ENCODE measurements at regions not wholly inside any gene's neighbourhood (a gene's known extent, or its start where the extent isn't known, plus 50 kb on each side); places are given as distances from the start of the nearest gene placed in this dataset.
"Not testable (repeated sequence)": the region's sequence is repeated elsewhere in the genome, so short reads cannot be mapped to it uniquely, and the experiment has no call there.

- DNase-seq (ENCODE audit: low read depth in 1 of 2, low spot score in 1 of 2), result no peak
Measured at GRCh38 chr11:38461751-38462150, 1863.7 kb upstream of the RAG2 start.

- DNase-seq (ENCODE audit: low read depth in 1 of 2, low spot score in 1 of 2), result no peak
Measured at GRCh38 chr11:38460896-38461295, 1862.9 kb upstream of the RAG2 start.

- no peak for DNase-seq (ENCODE audit: low read depth in 1 of 2, low spot score in 1 of 2)
Measured at GRCh38 chr11:38460429-38460828, 1862.4 kb upstream of the RAG2 start.

GRCh38 chr11:38456371-38456770, 1858.3 kb upstream of the RAG2 start:
- DNase-seq (ENCODE audit: low read depth in 1 of 2, low spot score in 1 of 2), result no peak

- DNase-seq (ENCODE audit: low read depth in 1 of 2, low spot score in 1 of 2), result no peak
Measured at GRCh38 chr11:38448284-38448683, 1850.2 kb upstream of the RAG2 start.

- DNase-seq (ENCODE audit: low read depth in 1 of 2, low spot score in 1 of 2), result no peak
Measured at GRCh38 chr11:38446336-38446735, 1848.3 kb upstream of the RAG2 start.

GRCh38 chr11:38438091-38438490, 1840.1 kb upstream of the RAG2 start:
- no peak for DNase-seq (ENCODE audit: low read depth in 1 of 2, low spot score in 1 of 2)

GRCh38 chr11:38425578-38425977, 1827.5 kb upstream of the RAG2 start:
- DNase-seq (ENCODE audit: low read depth in 1 of 2, low spot score in 1 of 2), result no peak

- no peak for DNase-seq (ENCODE audit: low read depth in 1 of 2, low spot score in 1 of 2)
Measured at GRCh38 chr11:38423042-38423441, 1825.0 kb upstream of the RAG2 start.

- DNase-seq (ENCODE audit: low read depth in 1 of 2, low spot score in 1 of 2), result no peak
Measured at GRCh38 chr11:38416141-38416540, 1818.1 kb upstream of the RAG2 start.

GRCh38 chr11:38411149-38411548, 1813.1 kb upstream of the RAG2 start:
- DNase-seq (ENCODE audit: low read depth in 1 of 2, low spot score in 1 of 2), result no peak

- no peak for DNase-seq (ENCODE audit: low read depth in 1 of 2, low spot score in 1 of 2)
Measured at GRCh38 chr11:38402063-38402462, 1804.0 kb upstream of the RAG2 start.

GRCh38 chr11:38392176-38392575, 1794.1 kb upstream of the RAG2 start:
- DNase-seq (ENCODE audit: low read depth in 1 of 2, low spot score in 1 of 2), result no peak

GRCh38 chr11:38384568-38384967, 1786.5 kb upstream of the RAG2 start:
- no peak for DNase-seq (ENCODE audit: low read depth in 1 of 2, low spot score in 1 of 2)

GRCh38 chr11:38365274-38365673, 1767.2 kb upstream of the RAG2 start:
- DNase-seq (ENCODE audit: low read depth in 1 of 2, low spot score in 1 of 2), result no peak

- no peak for DNase-seq (ENCODE audit: low read depth in 1 of 2, low spot score in 1 of 2)
Measured at GRCh38 chr11:38356255-38356654, 1758.2 kb upstream of the RAG2 start.

- no peak for DNase-seq (ENCODE audit: low read depth in 1 of 2, low spot score in 1 of 2)
Measured at GRCh38 chr11:38345286-38345685, 1747.2 kb upstream of the RAG2 start.

GRCh38 chr11:38341612-38342011, 1743.6 kb upstream of the RAG2 start:
- not testable (repeated sequence) for DNase-seq (ENCODE audit: low read depth in 1 of 2, low spot score in 1 of 2)

GRCh38 chr11:38339835-38340440, 1741.9 kb upstream of the RAG2 start:
- DNase-seq (ENCODE audit: low read depth in 1 of 2, low spot score in 1 of 2), result no peak

- DNase-seq (ENCODE audit: low read depth in 1 of 2, low spot score in 1 of 2), result not testable (repeated sequence)
Measured at GRCh38 chr11:38338022-38338421, 1740.0 kb upstream of the RAG2 start.

GRCh38 chr11:38332046-38332445, 1734.0 kb upstream of the RAG2 start:
- DNase-seq (ENCODE audit: low read depth in 1 of 2, low spot score in 1 of 2), result no peak

- no peak for DNase-seq (ENCODE audit: low read depth in 1 of 2, low spot score in 1 of 2)
Measured at GRCh38 chr11:38330578-38330977, 1732.5 kb upstream of the RAG2 start.

- DNase-seq (ENCODE audit: low read depth in 1 of 2, low spot score in 1 of 2), result no peak
Measured at GRCh38 chr11:38323961-38324761, 1726.1 kb upstream of the RAG2 start.
